H1 (cell line): ENCODE measurements at regions not wholly inside any gene's neighbourhood (a gene's known extent, or its start where the extent isn't known, plus 50 kb on each side); places are given as distances from the start of the nearest gene placed in this dataset.

ENCODE experiments used
- CTCF ChIA-PET: fragments of 300-600 bp; sonication (Branson Sonifier 250); formaldehyde crosslinking; loops from one replicate; lab custom pipeline; 2021; ENCODE audit not compliant: partially characterized antibody; lab: Charles Lee
- POLR2A ChIA-PET: fragments of 300-600 bp; sonication (Branson Sonifier 250); formaldehyde crosslinking; loops from one replicate; lab custom pipeline; 2021; ENCODE audit warnings: inconsistent platforms; ENCODE audit not compliant: partially characterized antibody; lab: Charles Lee
- DNase-seq, 2 experiments: peaks; one replicate each; pipeline versions ENCODE4 v3.0.0 to v3.0.0-alpha.2; 2010 to 2022; ENCODE audit warnings: low spot score in 2 of 2, low read depth in 1 of 2, mixed read lengths in 1 of 2
- FAIRE-seq: peaks from 2 replicates; lab custom pipeline; 2011; peaks lifted over from hg19 to GRCh38; lab: Jason Lieb, UNC
- H2AFZ ChIP-seq: 2 replicates; pipeline ENCODE4 v1.8.1; 2012; ENCODE audit warnings: low read length, inconsistent platforms
- H2AK5ac ChIP-seq: 2 replicates; pipeline ENCODE4 v1.6.1; 2013; ENCODE audit warnings: low read depth, low read length
- H2BK120ac ChIP-seq: replicated peaks from 2 replicates; pipeline ENCODE3; 2013; ENCODE audit warnings: low read depth, low read length, inconsistent platforms
- H2BK12ac ChIP-seq: 2 replicates; pipeline ENCODE4 v1.6.1; 2013; ENCODE audit warnings: low read depth, low read length
- H2BK15ac ChIP-seq: 2 replicates; pipeline ENCODE4 v1.6.1; 2013; ENCODE audit warnings: low read length
- H2BK20ac ChIP-seq: 2 replicates; pipeline ENCODE4 v1.6.1; 2013; ENCODE audit warnings: low read length
- H2BK5ac ChIP-seq: 2 replicates; pipeline ENCODE4 v1.6.1; 2013; ENCODE audit warnings: low read depth, low read length
- H3K14ac ChIP-seq: 2 replicates; pipeline ENCODE4 v1.6.1; 2013; ENCODE audit warnings: inconsistent platforms; ENCODE audit not compliant: insufficient read length
- H3K18ac ChIP-seq: 2 replicates; pipeline ENCODE4 v1.6.1; 2013; ENCODE audit warnings: low read length; ENCODE audit errors: extremely low read depth
- H3K23ac ChIP-seq: 2 replicates; pipeline ENCODE4 v1.6.1; 2013; ENCODE audit warnings: inconsistent platforms; ENCODE audit not compliant: insufficient read length
- H3K23me2 ChIP-seq: 2 replicates; pipeline ENCODE4 v1.6.1; 2013; ENCODE audit warnings: low read depth, low read length
- H3K27ac ChIP-seq: 2 replicates; pipeline ENCODE4 v1.6.1; 2011; ENCODE audit warnings: low read depth, low read length, inconsistent platforms
- H3K27me3 ChIP-seq, 4 experiments: replicated peaks in 1 of 4; 1 replicate in 1 of 4; 2 replicates in 3 of 4; pipeline versions ENCODE4 v1.6.1 to v1.8.1; 2011 to 2013; ENCODE audit warnings: low read length in 3 of 4, mild to moderate bottlenecking in 3 of 4, inconsistent platforms in 2 of 4, mixed read lengths in 2 of 4, moderate library complexity in 1 of 4; ENCODE audit not compliant: control insufficient read depth in 3 of 4, insufficient read depth in 3 of 4; ENCODE audit errors: extremely low read depth in 1 of 4
- H3K36me3 ChIP-seq, 4 experiments: 2 replicates each; pipeline versions ENCODE4 v1.6.1 to v1.8.1; 2011 to 2013; ENCODE audit warnings: mild to moderate bottlenecking in 4 of 4, low read length in 3 of 4, moderate library complexity in 2 of 4, control low read depth in 1 of 4, inconsistent platforms in 1 of 4; ENCODE audit not compliant: insufficient read depth in 4 of 4, control insufficient read depth in 2 of 4
- H3K4ac ChIP-seq: replicated peaks from 2 replicates; pipeline ENCODE3; 2013; ENCODE audit warnings: low read length, low read depth, mixed read lengths, inconsistent platforms; ENCODE audit not compliant: insufficient read length
- H3K4me1 ChIP-seq, 4 experiments: replicated peaks in 1 of 4; 1 replicate in 1 of 4; 2 replicates in 3 of 4; pipeline versions ENCODE4 v1.6.1 to v1.8.1; 2011 to 2013; ENCODE audit warnings: low read length in 3 of 4, inconsistent platforms in 2 of 4, mixed read lengths in 1 of 4; ENCODE audit not compliant: insufficient read depth in 4 of 4, control insufficient read depth in 3 of 4
- H3K4me2 ChIP-seq, 2 experiments: 2 replicates each; pipeline versions ENCODE4 v1.6.1 to v1.8.1; 2011 to 2013; ENCODE audit warnings: low read depth in 2 of 2, low read length in 2 of 2, control low read depth in 1 of 2, inconsistent platforms in 1 of 2, mild to moderate bottlenecking in 1 of 2; ENCODE audit not compliant: insufficient read depth in 1 of 2
- H3K4me3 ChIP-seq, 4 experiments: fragments of 200-600, 300-600 bp in 1 of 4; sonication (generic), shearing (Covaris generic), sonication (Bioruptor Twin) in 1 of 4; 2 replicates each; pipeline versions ENCODE4 v1.5.1 to v1.8.1; 2011 to 2016; ENCODE audit warnings: low read length in 4 of 4, low read depth in 3 of 4, control low read depth in 2 of 4, inconsistent platforms in 2 of 4, mild to moderate bottlenecking in 2 of 4, mixed read lengths in 1 of 4, moderate library complexity in 1 of 4; ENCODE audit not compliant: insufficient read depth in 2 of 4; ENCODE audit errors: extremely low read depth in 1 of 4
- H3K56ac ChIP-seq: replicated peaks from 2 replicates; pipeline ENCODE3; 2013; ENCODE audit warnings: low read depth, mild to moderate bottlenecking, mixed read lengths, low read length, inconsistent platforms; ENCODE audit not compliant: insufficient read length
- H3K79me1 ChIP-seq: 2 replicates; pipeline ENCODE4 v1.6.1; 2013; ENCODE audit warnings: low read depth, low read length, control low read depth
- H3K79me2 ChIP-seq, 2 experiments: 2 replicates each; pipeline versions ENCODE4 v1.6.1 to v1.8.1; 2012 to 2013; ENCODE audit warnings: low read length in 2 of 2, mild to moderate bottlenecking in 2 of 2, inconsistent platforms in 1 of 2; ENCODE audit not compliant: insufficient read depth in 2 of 2, control insufficient read depth in 1 of 2
- H3K9ac ChIP-seq, 4 experiments: replicated peaks in 1 of 4; 1 replicate in 1 of 4; 2 replicates in 3 of 4; pipeline versions ENCODE4 v1.6.1 to v1.8.1; 2011 to 2013; ENCODE audit warnings: low read depth in 3 of 4, low read length in 3 of 4, control low read depth in 2 of 4, mild to moderate bottlenecking in 2 of 4, moderate library complexity in 2 of 4, inconsistent platforms in 1 of 4; ENCODE audit errors: extremely low read depth in 1 of 4
- H3K9me3 ChIP-seq, 2 experiments: 2 replicates each; pipeline versions ENCODE4 v1.6.1 to v1.8.1; 2012 to 2013; ENCODE audit warnings: mild to moderate bottlenecking in 2 of 2, moderate library complexity in 2 of 2, control low read depth in 1 of 2, inconsistent platforms in 1 of 2, low read depth in 1 of 2, low read length in 1 of 2, mixed read lengths in 1 of 2; ENCODE audit not compliant: insufficient read depth in 2 of 2
- H4K20me1 ChIP-seq, 2 experiments: replicated peaks in 1 of 2; 2 replicates each; pipeline versions ENCODE3 to v1.8.1; 2011 to 2013; ENCODE audit warnings: inconsistent platforms in 2 of 2, low read length in 2 of 2, mild to moderate bottlenecking in 1 of 2; ENCODE audit not compliant: insufficient read depth in 2 of 2, control insufficient read depth in 1 of 2
- H4K5ac ChIP-seq: 2 replicates; pipeline ENCODE4 v1.6.1; 2013; ENCODE audit warnings: low read length, low read depth, mixed read lengths, inconsistent platforms; ENCODE audit not compliant: insufficient read length
- H4K8ac ChIP-seq: 2 replicates; pipeline ENCODE4 v1.8.0; 2013; ENCODE audit warnings: mild to moderate bottlenecking, moderate library complexity, low read length, inconsistent platforms; ENCODE audit not compliant: insufficient read depth; ENCODE audit errors: extremely low read depth
- H4K91ac ChIP-seq: replicated peaks from 2 replicates; pipeline ENCODE3; 2013; ENCODE audit warnings: low read length, mixed read lengths, inconsistent platforms; ENCODE audit not compliant: insufficient read length
- BRCA1 ChIP-seq: IDR thresholded peaks from 2 replicates; pipeline ENCODE4 v1.6.1; 2012; ENCODE audit warnings: low read depth, low read length, improper control_type of control experiment
- CHD2 ChIP-seq: IDR thresholded peaks from 2 replicates; pipeline ENCODE4 v1.6.1; 2012; ENCODE audit warnings: low read length, improper control_type of control experiment
- HDAC2 ChIP-seq, 2 experiments: fragments of 300-600 bp in 1 of 2; sonication (generic) in 1 of 2; IDR thresholded peaks; 2 replicates each; pipeline ENCODE4 v1.6.1; 2011 to 2012; ENCODE audit warnings: low read depth in 2 of 2, low read length in 2 of 2, mild to moderate bottlenecking in 2 of 2, moderate library complexity in 2 of 2, borderline replicate concordance in 1 of 2, inconsistent platforms in 1 of 2
- RAD21 ChIP-seq, 2 experiments: IDR thresholded peaks in 1 of 2; conservative IDR thresholded peaks in 1 of 2; 2 replicates each; pipeline ENCODE4 v1.6.1; 2011; ENCODE audit warnings: low read depth in 2 of 2, low read length in 2 of 2, improper control_type of control experiment in 1 of 2, inconsistent platforms in 1 of 2, mild to moderate bottlenecking in 1 of 2, moderate library complexity in 1 of 2
- WGBS, 2 experiments: shearing (Covaris generic) in 1 of 2; methylation state at CpG; one replicate each; pipeline versions ENCODE4 v1.1.6 to v1.1.7; 2013 to 2015; ENCODE audit warnings: low lambda C conversion rate in 2 of 2, mixed read lengths in 2 of 2, inconsistent platforms in 1 of 2, low coverage in 1 of 2, missing lambda C conversion rate in 1 of 2; ENCODE audit not compliant: insufficient replicate concordance in 2 of 2, insufficient coverage in 1 of 2, insufficient read length in 1 of 2; ENCODE audit errors: extremely low coverage in 1 of 2, missing lambda C conversion rate in 1 of 2; 5-methylcytosine and 5-hydroxymethylcytosine counted together

DNA sequence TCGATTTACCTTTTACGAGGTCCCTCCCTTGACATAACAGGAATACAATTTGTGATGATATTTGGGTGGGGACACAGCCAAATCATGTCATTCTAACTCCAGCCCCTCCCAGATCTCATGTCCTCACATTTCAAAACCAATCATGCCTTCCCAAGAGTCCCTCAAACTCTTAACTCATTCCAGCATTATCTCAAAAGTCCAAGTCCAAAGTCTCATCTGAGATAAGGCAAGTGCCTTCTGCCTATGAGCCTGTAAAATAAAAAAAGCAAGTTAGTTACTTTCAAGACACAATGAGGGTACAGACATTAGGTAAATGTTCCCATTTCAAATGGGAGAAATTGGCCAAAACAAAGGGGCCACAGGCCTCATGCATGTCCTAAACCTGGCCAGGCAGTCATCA, 381.1 kb downstream of the PIK3C3 start:
- Histone ChIP-seq H3K36me3 (peaks cover 0 to 5% (median 0%) of the 10 kb centered on the region in 4 experiments; a peak in 1 of 8 replicates), H3K9ac (no peak overlapping the region), H3K4me1 (peaks cover 3 to 13% (median 6%) of the 10 kb centered on the region in 4 experiments; a peak in 5 of 7 replicates), H3K14ac (no peak overlapping the region), H3K4ac (no peak overlapping the region), H2AFZ (no peak overlapping the region), H4K91ac (no peak overlapping the region), H3K9me3 (peaks cover 10 to 12% of the 10 kb centered on the region in 2 experiments; a peak in 3 of 4 replicates), H2BK20ac (no peak overlapping the region), H2BK120ac (no peak overlapping the region), H3K79me1 (no peaks in the 10 kb centered on the region), H2BK5ac (no peak overlapping the region), H3K4me2 (no peak overlapping the region), H3K18ac (no peak overlapping the region), H2BK15ac (no peak overlapping the region), H3K27ac (no peak overlapping the region), H3K79me2 (no peaks in the 10 kb centered on the region), H3K56ac (no peak overlapping the region), H3K23ac (no peak overlapping the region), H2AK5ac (no peak overlapping the region; the same call in 1 of the 2 replicates), H2BK12ac (no peak overlapping the region), H4K20me1 (no peaks in the 10 kb centered on the region), H3K4me3 (no peak overlapping the region), H3K27me3 (no peaks in the 10 kb centered on the region), H4K5ac (no peak overlapping the region), H3K23me2 (no peaks in the 10 kb centered on the region), H4K8ac (no peak overlapping the region)
- no peak for FAIRE-seq
- WGBS, 2 experiments: 84% methylated on average over 2 of the region's 2 CpGs; no CpG with 5 or more reads in 1 of the 2 experiments
- POLR2A ChIA-PET: no interaction called here
- no peak for DNase-seq
- CTCF ChIA-PET: no interaction called here
- TF ChIP-seq CHD2: no peak
- no peak for TF ChIP-seq RAD21 (IDR thresholded peaks at IDR 0.05 in 1 of 2, conservative IDR thresholded peaks at IDR 0.05 in 1 of 2; ENCODE audit: low read depth in 2 of 2, low read length in 2 of 2)
- no peak for TF ChIP-seq HDAC2 (IDR thresholded peaks at IDR 0.05; ENCODE audit: borderline replicate concordance in 1 of 2, low read depth in 2 of 2, low read length in 2 of 2)
- TF ChIP-seq BRCA1: no peak
